ENCODE measurements at regions not wholly inside any gene's neighbourhood (a gene's known extent, or its start where the extent isn't known, plus 50 kb on each side); places are given as distances from the start of the nearest gene placed in this dataset.
A peak's percentile ranks its signal among the peaks of the same experiment; 100 is the strongest.

DNA sequence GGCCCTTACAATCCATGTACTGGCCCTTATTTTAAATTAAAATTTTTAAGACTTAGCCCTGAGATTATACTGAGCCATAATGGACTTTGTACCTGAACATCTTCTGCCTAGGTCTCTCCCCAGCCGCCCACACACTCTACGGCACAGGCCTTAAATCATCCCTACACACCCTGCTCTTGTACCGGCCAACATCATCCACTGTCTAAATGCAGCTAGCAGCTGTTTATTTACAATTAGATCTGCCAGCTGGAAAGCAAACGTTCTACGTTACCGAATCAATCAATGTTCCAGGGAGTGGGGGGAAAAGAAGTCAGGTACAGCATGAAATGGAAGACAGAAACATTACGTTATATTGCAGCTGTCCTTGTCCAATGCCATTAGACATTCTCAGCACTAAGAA lies 88.4 kb upstream of the GRAMD2B start:
- DNase-seq (ENCODE audit: low spot score, unreplicated experiment) = no peak
- TF ChIP-seq, protein P1, sequence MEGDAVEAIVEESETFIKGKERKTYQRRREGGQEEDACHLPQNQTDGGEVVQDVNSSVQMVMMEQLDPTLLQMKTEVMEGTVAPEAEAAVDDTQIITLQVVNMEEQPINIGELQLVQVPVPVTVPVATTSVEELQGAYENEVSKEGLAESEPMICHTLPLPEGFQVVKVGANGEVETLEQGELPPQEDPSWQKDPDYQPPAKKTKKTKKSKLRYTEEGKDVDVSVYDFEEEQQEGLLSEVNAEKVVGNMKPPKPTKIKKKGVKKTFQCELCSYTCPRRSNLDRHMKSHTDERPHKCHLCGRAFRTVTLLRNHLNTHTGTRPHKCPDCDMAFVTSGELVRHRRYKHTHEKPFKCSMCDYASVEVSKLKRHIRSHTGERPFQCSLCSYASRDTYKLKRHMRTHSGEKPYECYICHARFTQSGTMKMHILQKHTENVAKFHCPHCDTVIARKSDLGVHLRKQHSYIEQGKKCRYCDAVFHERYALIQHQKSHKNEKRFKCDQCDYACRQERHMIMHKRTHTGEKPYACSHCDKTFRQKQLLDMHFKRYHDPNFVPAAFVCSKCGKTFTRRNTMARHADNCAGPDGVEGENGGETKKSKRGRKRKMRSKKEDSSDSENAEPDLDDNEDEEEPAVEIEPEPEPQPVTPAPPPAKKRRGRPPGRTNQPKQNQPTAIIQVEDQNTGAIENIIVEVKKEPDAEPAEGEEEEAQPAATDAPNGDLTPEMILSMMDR (IDR thresholded peaks at IDR 0.05; ENCODE audit: unreplicated experiment) = no peak
- no peaks in the 10 kb centered on the region for H3K36me3 Mint-ChIP-seq (ENCODE audit: insufficient read depth)
- no peaks in the 10 kb centered on the region for H3K27me3 Mint-ChIP-seq
- no peak overlapping the region for H3K4me3 Mint-ChIP-seq (ENCODE audit: low read depth)
- H3K4me1 Mint-ChIP-seq (ENCODE audit: low read depth) = peaks cover 44% of the 10 kb centered on the region
- no peak overlapping the region for H3K27ac Mint-ChIP-seq
- no peaks in the 10 kb centered on the region for H3K9me3 Mint-ChIP-seq (ENCODE audit: low read depth)

DNA sequence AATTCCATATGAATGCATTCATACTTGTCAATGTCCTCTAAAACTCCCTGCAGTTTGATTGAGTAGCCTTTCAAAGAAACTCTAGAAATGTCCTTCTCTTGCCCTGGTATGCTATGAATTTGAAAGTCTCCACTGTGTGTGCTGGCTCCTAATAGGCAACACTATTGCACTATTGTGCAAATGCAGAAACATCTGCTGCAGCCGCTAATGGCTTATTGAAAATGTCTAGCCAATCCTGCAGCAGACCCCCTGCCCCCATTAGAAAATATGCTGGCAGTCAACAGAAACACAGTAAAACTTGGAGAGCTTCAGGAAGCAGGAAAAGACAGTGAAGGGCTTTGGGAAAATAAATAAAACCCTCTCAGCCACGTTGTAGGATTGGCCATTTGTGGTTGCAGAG lies 87.3 kb upstream of the GRAMD2B start:
- peaks cover 45% of the 10 kb centered on the region for H3K4me1 Mint-ChIP-seq (ENCODE audit: low read depth)

DNA sequence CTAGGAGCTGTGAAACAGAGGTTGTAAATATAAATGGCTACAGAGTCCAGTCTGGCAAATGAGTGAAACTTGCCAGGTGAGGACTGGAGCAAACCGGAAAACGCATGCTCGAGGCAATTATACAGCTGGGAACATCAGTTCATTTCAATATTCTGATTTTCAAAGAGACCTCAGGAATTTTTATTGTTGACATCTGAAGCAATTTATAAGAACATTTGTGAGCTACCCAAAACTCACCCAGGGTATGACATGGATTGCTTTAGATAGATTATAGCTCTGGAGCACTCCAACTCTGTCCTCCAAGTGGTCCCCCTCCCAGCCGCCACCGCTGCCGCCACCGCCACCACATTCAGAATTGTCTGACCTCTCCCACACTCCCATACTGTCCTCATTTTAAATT lies 84.6 kb upstream of the GRAMD2B start:
- H3K36me3 Mint-ChIP-seq (ENCODE audit: insufficient read depth) = no peaks in the 10 kb centered on the region
- H3K27me3 Mint-ChIP-seq = no peaks in the 10 kb centered on the region
- no peaks in the 10 kb centered on the region for H3K9me3 Mint-ChIP-seq (ENCODE audit: low read depth)
- H3K27ac Mint-ChIP-seq = peak overlapping the region; percentile 18
- TF ChIP-seq, protein P1 (IDR thresholded peaks at IDR 0.05; ENCODE audit: unreplicated experiment) = no peak
- H3K4me3 Mint-ChIP-seq (ENCODE audit: low read depth) = no peak overlapping the region
- no peak for DNase-seq (ENCODE audit: low spot score, unreplicated experiment)
- H3K4me1 Mint-ChIP-seq (ENCODE audit: low read depth) = peaks cover 56% of the 10 kb centered on the region

More for the DNA sequence above, 87.3 kb upstream of the GRAMD2B start:
- Mint-ChIP-seq H3K36me3 (ENCODE audit: insufficient read depth) (no peaks in the 10 kb centered on the region), H3K27ac (peak overlapping the region; percentile 91), H3K4me3 (ENCODE audit: low read depth) (no peak overlapping the region), H3K27me3 (no peaks in the 10 kb centered on the region), H3K9me3 (ENCODE audit: low read depth) (no peaks in the 10 kb centered on the region)
- DNase-seq (ENCODE audit: low spot score, unreplicated experiment) = no peak
- TF ChIP-seq, protein P1 (IDR thresholded peaks at IDR 0.05; ENCODE audit: unreplicated experiment) = no peak

DNA sequence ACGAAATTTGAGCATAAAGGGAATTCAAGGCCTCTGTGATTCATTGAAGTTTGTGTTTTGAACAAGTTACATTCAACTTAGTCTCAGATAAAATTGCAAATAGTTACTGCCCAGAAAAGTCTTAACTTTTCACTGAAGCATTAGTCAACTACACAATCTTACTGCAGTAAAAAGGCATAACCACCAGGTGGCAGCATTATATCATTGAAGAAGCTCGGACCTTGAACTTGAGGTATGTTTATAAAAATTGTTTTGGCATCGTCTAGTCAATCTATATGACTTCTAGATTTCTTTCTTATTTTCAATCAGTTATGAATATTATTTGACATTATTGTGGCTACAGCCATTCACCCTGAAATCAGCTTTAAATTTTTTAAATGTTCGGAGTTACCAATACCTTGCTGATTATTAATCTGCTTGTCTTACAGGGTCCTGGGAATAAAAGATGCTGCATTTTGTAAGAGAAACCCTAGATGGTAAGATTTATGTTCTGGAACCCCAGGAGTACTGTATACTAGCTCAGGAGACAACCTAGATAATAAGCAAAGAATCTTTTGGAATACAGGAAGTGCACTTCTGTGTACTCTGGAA lies 83.9 kb upstream of the GRAMD2B start:
- Mint-ChIP-seq H3K4me1 (ENCODE audit: low read depth) (peaks cover 60% of the 10 kb centered on the region), H3K27me3 (no peaks in the 10 kb centered on the region), H3K27ac (peak overlapping the region; percentile 62), H3K36me3 (ENCODE audit: insufficient read depth) (no peaks in the 10 kb centered on the region), H3K4me3 (ENCODE audit: low read depth) (no peak overlapping the region), H3K9me3 (ENCODE audit: low read depth) (no peaks in the 10 kb centered on the region)
- TF ChIP-seq, protein P1 (IDR thresholded peaks at IDR 0.05; ENCODE audit: unreplicated experiment) = peak; percentile 88
- DNase-seq (ENCODE audit: low spot score, unreplicated experiment) = peak; percentile 18

DNA sequence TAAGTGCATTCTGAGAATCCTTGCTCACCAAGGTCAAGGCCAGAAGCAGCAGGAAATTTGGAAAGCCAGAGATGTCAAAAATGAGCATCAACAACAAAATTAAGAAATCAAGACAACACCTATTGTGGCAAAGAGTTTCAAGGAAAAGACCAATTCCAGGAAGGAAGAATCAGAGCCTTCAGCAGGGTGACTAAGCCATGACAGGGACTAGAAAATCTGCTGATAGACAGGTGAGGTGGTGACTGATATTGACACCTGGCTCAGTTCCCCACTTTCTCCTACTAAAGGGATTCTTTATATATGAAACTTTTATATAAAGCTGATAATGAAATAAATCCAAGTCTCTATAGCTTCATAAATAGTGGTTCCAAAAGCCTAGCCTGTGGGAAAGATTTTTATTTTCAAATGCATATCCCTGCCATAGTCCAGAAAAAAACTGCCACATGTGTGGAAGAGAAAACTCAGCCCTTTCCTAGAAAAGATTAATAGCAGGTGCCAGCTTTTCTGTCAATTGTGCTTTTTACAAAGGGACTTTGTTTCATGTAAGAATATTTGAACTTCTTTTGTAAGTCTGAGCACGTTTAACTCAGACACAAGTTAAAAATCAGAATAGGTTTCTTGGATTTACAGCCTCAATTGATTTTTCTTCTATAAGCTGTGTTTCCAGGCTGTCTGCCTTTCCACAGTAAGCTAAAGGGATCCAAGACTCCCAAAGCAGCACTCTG lies 81.1 kb upstream of the GRAMD2B start:
- Mint-ChIP-seq H3K27ac (no peak overlapping the region), H3K27me3 (no peaks in the 10 kb centered on the region), H3K4me3 (ENCODE audit: low read depth) (no peak overlapping the region), H3K4me1 (ENCODE audit: low read depth) (peaks cover 54% of the 10 kb centered on the region), H3K36me3 (ENCODE audit: insufficient read depth) (no peaks in the 10 kb centered on the region), H3K9me3 (ENCODE audit: low read depth) (no peaks in the 10 kb centered on the region)
- DNase-seq (ENCODE audit: low spot score, unreplicated experiment) = no peak
- TF ChIP-seq, protein P1 (IDR thresholded peaks at IDR 0.05; ENCODE audit: unreplicated experiment) = no peak
